IPS DF 6.9 (cell line): ENCODE measurements at regions not wholly inside any gene's neighbourhood (a gene's known extent, or its start where the extent isn't known, plus 50 kb on each side); places are given as distances from the start of the nearest gene placed in this dataset.

Experiments used
- DNase-seq: peaks from one replicate; pipeline ENCODE4 v3.0.0-alpha.2; 2013; ENCODE audit warnings: low read depth, low spot score
- H3K27ac ChIP-seq: one replicate; pipeline ENCODE4 v1.5.1; 2013; ENCODE audit warnings: low read length, control low read depth
- H3K27me3 ChIP-seq: 2 replicates; pipeline ENCODE4 v1.6.1; 2013; ENCODE audit warnings: mild to moderate bottlenecking, low read length; ENCODE audit not compliant: control insufficient read depth, insufficient read depth
- H3K36me3 ChIP-seq: 2 replicates; pipeline ENCODE4 v1.6.1; 2013; ENCODE audit warnings: low read length; ENCODE audit not compliant: control insufficient read depth, insufficient read depth
- H3K4me1 ChIP-seq: 2 replicates; pipeline ENCODE4 v1.6.1; 2013; ENCODE audit warnings: low read length; ENCODE audit not compliant: control insufficient read depth, insufficient read depth
- H3K4me3 ChIP-seq: 2 replicates; pipeline ENCODE4 v1.5.1; 2013; ENCODE audit warnings: mild to moderate bottlenecking, low read length
- H3K9me3 ChIP-seq: 2 replicates; pipeline ENCODE4 v1.6.1; 2013; ENCODE audit warnings: low read length, inconsistent platforms; ENCODE audit not compliant: control insufficient read depth, insufficient read depth
- WGBS: extraction: QIAGEN DNeasy Blood & Tissue Kit; methylation state at CpG from one replicate; pipeline ENCODE4 v1.1.7; 2013; ENCODE audit warnings: mixed read lengths, missing lambda C conversion rate; ENCODE audit not compliant: insufficient read length, insufficient coverage; 5-methylcytosine and 5-hydroxymethylcytosine counted together

- Histone ChIP-seq H3K4me1 (no peaks in the 10 kb centered on the region), H3K4me3 (no peak overlapping the region), H3K9me3 (no peaks in the 10 kb centered on the region), H3K27me3 (no peaks in the 10 kb centered on the region), H3K27ac (no peak overlapping the region), H3K36me3 (no peaks in the 10 kb centered on the region)
- no CpG with 5 or more reads among the region's 5 CpGs for WGBS
- DNase-seq: no peak
These were observed 163.1 kb upstream of the PKDCC start for GRCh38 chr2:41884718-41885117.

GRCh38 chr2:41886145-41886664 lies 161.6 kb upstream of the PKDCC start:
- no peaks in the 10 kb centered on the region for H3K9me3 ChIP-seq
- no peak for DNase-seq
- H3K27ac ChIP-seq: no peak overlapping the region
- no peaks in the 10 kb centered on the region for H3K4me1 ChIP-seq
- H3K4me3 ChIP-seq: no peak overlapping the region
- WGBS: no CpG with 5 or more reads among the region's 2 CpGs
- H3K36me3 ChIP-seq: no peaks in the 10 kb centered on the region
- no peaks in the 10 kb centered on the region for H3K27me3 ChIP-seq

- no peaks in the 10 kb centered on the region for H3K4me1 ChIP-seq
- no peaks in the 10 kb centered on the region for H3K9me3 ChIP-seq
- no peaks in the 10 kb centered on the region for H3K27me3 ChIP-seq
- no CpG with 5 or more reads among the region's 2 CpGs for WGBS
- DNase-seq: no peak
- no peak overlapping the region for H3K27ac ChIP-seq
- no peak overlapping the region for H3K4me3 ChIP-seq
- no peaks in the 10 kb centered on the region for H3K36me3 ChIP-seq
These were observed 161.1 kb upstream of the PKDCC start for GRCh38 chr2:41886757-41887156.

GRCh38 chr2:41890341-41890740 lies 157.5 kb upstream of the PKDCC start:
- H3K4me1 ChIP-seq: no peaks in the 10 kb centered on the region
- no peak overlapping the region for H3K4me3 ChIP-seq
- H3K27ac ChIP-seq: no peak overlapping the region
- H3K9me3 ChIP-seq: no peaks in the 10 kb centered on the region
- no peaks in the 10 kb centered on the region for H3K27me3 ChIP-seq
- no peak for DNase-seq
- no peaks in the 10 kb centered on the region for H3K36me3 ChIP-seq
- no CpG with 5 or more reads among the region's 3 CpGs for WGBS

- Histone ChIP-seq H3K27ac (no peak overlapping the region), H3K4me1 (no peaks in the 10 kb centered on the region), H3K27me3 (no peaks in the 10 kb centered on the region), H3K36me3 (no peaks in the 10 kb centered on the region), H3K9me3 (no peaks in the 10 kb centered on the region), H3K4me3 (no peak overlapping the region)
- no CpG with 5 or more reads among the region's 4 CpGs for WGBS
- DNase-seq: no peak
These were observed 155.3 kb upstream of the PKDCC start for GRCh38 chr2:41892476-41892875.

GRCh38 chr2:41894563-41895333 lies 153.1 kb upstream of the PKDCC start:
- no peaks in the 10 kb centered on the region for H3K9me3 ChIP-seq
- no CpG with 5 or more reads among the region's 5 CpGs for WGBS
- no peaks in the 10 kb centered on the region for H3K36me3 ChIP-seq
- no peak overlapping the region for H3K27ac ChIP-seq
- no peaks in the 10 kb centered on the region for H3K4me1 ChIP-seq
- H3K4me3 ChIP-seq: no peak overlapping the region
- DNase-seq: no peak
- H3K27me3 ChIP-seq: no peaks in the 10 kb centered on the region

- H3K27ac ChIP-seq: no peak overlapping the region
These were observed 152.5 kb upstream of the PKDCC start for GRCh38 chr2:41895334-41895664.

GRCh38 chr2:41896186-41896846 lies 151.5 kb upstream of the PKDCC start:
- no peaks in the 10 kb centered on the region for H3K36me3 ChIP-seq
- H3K4me3 ChIP-seq: no peak overlapping the region
- no peaks in the 10 kb centered on the region for H3K9me3 ChIP-seq
- WGBS: no CpG with 5 or more reads among the region's 5 CpGs
- no peak for DNase-seq
- no peak overlapping the region for H3K27ac ChIP-seq
- H3K4me1 ChIP-seq: no peaks in the 10 kb centered on the region
- H3K27me3 ChIP-seq: no peaks in the 10 kb centered on the region

More at GRCh38 chr2:41895334-41895664, 152.5 kb upstream of the PKDCC start:
- no CpG with 5 or more reads among the region's 1 CpG for WGBS
- Histone ChIP-seq H3K4me3 (no peak overlapping the region), H3K9me3 (no peaks in the 10 kb centered on the region), H3K27me3 (no peaks in the 10 kb centered on the region), H3K36me3 (no peaks in the 10 kb centered on the region), H3K4me1 (no peaks in the 10 kb centered on the region)
- no peak for DNase-seq

GRCh38 chr2:41899189-41899588 lies 148.6 kb upstream of the PKDCC start:
- DNase-seq: no peak
- Histone ChIP-seq H3K4me3 (no peak overlapping the region), H3K36me3 (no peaks in the 10 kb centered on the region), H3K27me3 (no peaks in the 10 kb centered on the region), H3K9me3 (no peaks in the 10 kb centered on the region), H3K27ac (no peak overlapping the region), H3K4me1 (no peaks in the 10 kb centered on the region)
- WGBS: no CpG with 5 or more reads among the region's 2 CpGs

GRCh38 chr2:41900101-41900577 lies 147.7 kb upstream of the PKDCC start:
- Histone ChIP-seq H3K4me3 (no peak overlapping the region), H3K4me1 (no peaks in the 10 kb centered on the region), H3K27me3 (no peaks in the 10 kb centered on the region), H3K36me3 (no peaks in the 10 kb centered on the region), H3K27ac (no peak overlapping the region), H3K9me3 (no peaks in the 10 kb centered on the region)
- DNase-seq: no peak
- WGBS: no CpG with 5 or more reads among the region's 1 CpG
